Stomach smooth muscle (tissue), 2 donors: ENCODE measurements at regions not wholly inside any gene's neighbourhood (a gene's known extent, or its start where the extent isn't known, plus 50 kb on each side); places are given as distances from the start of the nearest gene placed in this dataset.
"Not testable (repeated sequence)": the region's sequence is repeated elsewhere in the genome, so short reads cannot be mapped to it uniquely, and the experiment has no call there.

ENCODE experiments used
- H3K27ac ChIP-seq: one replicate; pipeline ENCODE4 v1.7.0; 2013; ENCODE audit warnings: mild to moderate bottlenecking, low read length, inconsistent platforms
- H3K27me3 ChIP-seq, 2 donors: one replicate each; pipeline ENCODE4 v1.7.0; 2013; ENCODE audit warnings: low read length in 2 of 2; ENCODE audit not compliant: insufficient read depth in 2 of 2, control insufficient read depth in 1 of 2
- H3K36me3 ChIP-seq, 2 donors: one replicate each; pipeline ENCODE4 v1.7.0; 2013; ENCODE audit warnings: low read length in 2 of 2; ENCODE audit not compliant: control insufficient read depth in 2 of 2, insufficient read depth in 2 of 2
- H3K4me1 ChIP-seq: one replicate; pipeline ENCODE4 v1.7.0; 2013; ENCODE audit warnings: low read length; ENCODE audit not compliant: control insufficient read depth, insufficient read depth
- H3K4me3 ChIP-seq, 2 donors: one replicate each; pipeline ENCODE4 v1.7.0; 2013; ENCODE audit warnings: low read length in 2 of 2
- H3K9ac ChIP-seq, 2 donors: one replicate each; pipeline ENCODE4 v1.7.0; 2013; ENCODE audit warnings: low read length in 2 of 2, mild to moderate bottlenecking in 1 of 2
- H3K9me3 ChIP-seq, 2 donors: one replicate each; pipeline ENCODE4 v1.7.0; 2013; ENCODE audit warnings: low read length in 2 of 2; ENCODE audit not compliant: control insufficient read depth in 2 of 2
- donor health status: healthy.
- donor health status: Pancreatic carcinoma.

GRCh38 chr14:27862684-27863083 lies 903.9 kb upstream of the FOXG1 start:
- Histone ChIP-seq H3K9me3 (no peaks in the 10 kb centered on the region), H3K27me3 (no peaks in the 10 kb centered on the region), H3K36me3 (no peaks in the 10 kb centered on the region), H3K27ac (no peak overlapping the region), H3K4me1 (no peaks in the 10 kb centered on the region), H3K9ac (no peak overlapping the region), H3K4me3 (no peak overlapping the region)

- H3K4me3 ChIP-seq, result no peak overlapping the region
- no peak overlapping the region for H3K27ac ChIP-seq
- no peaks in the 10 kb centered on the region for H3K27me3 ChIP-seq
- H3K9me3 ChIP-seq, result no peaks in the 10 kb centered on the region
- no peak overlapping the region for H3K9ac ChIP-seq
- H3K36me3 ChIP-seq, result no peaks in the 10 kb centered on the region
- no peaks in the 10 kb centered on the region for H3K4me1 ChIP-seq
These were observed 903.4 kb upstream of the FOXG1 start for GRCh38 chr14:27863166-27863565.

- Histone ChIP-seq H3K27ac (no peak overlapping the region), H3K9ac (no peak overlapping the region), H3K4me1 (no peaks in the 10 kb centered on the region), H3K4me3 (no peak overlapping the region), H3K36me3 (no peaks in the 10 kb centered on the region), H3K9me3 (no peaks in the 10 kb centered on the region), H3K27me3 (no peaks in the 10 kb centered on the region)
These were observed 885.5 kb upstream of the FOXG1 start for GRCh38 chr14:27881063-27881462.

GRCh38 chr14:27881646-27882045 lies 884.9 kb upstream of the FOXG1 start:
- Histone ChIP-seq H3K9me3 (no peaks in the 10 kb centered on the region), H3K4me3 (no peak overlapping the region), H3K36me3 (no peaks in the 10 kb centered on the region), H3K27ac (no peak overlapping the region), H3K27me3 (no peaks in the 10 kb centered on the region), H3K4me1 (no peaks in the 10 kb centered on the region), H3K9ac (no peak overlapping the region)

GRCh38 chr14:27886256-27886655 lies 880.3 kb upstream of the FOXG1 start:
- H3K9me3 ChIP-seq, result no peaks in the 10 kb centered on the region
- no peak overlapping the region for H3K4me3 ChIP-seq
- H3K27ac ChIP-seq, result no peak overlapping the region
- H3K9ac ChIP-seq, result no peak overlapping the region
- no peaks in the 10 kb centered on the region for H3K4me1 ChIP-seq
- no peaks in the 10 kb centered on the region for H3K36me3 ChIP-seq
- H3K27me3 ChIP-seq, result no peaks in the 10 kb centered on the region

GRCh38 chr14:27890259-27890658 lies 876.3 kb upstream of the FOXG1 start:
- Histone ChIP-seq H3K9me3 (no peaks in the 10 kb centered on the region), H3K27me3 (no peaks in the 10 kb centered on the region), H3K27ac (no peak overlapping the region), H3K4me3 (no peak overlapping the region), H3K36me3 (no peaks in the 10 kb centered on the region), H3K4me1 (no peaks in the 10 kb centered on the region), H3K9ac (no peak overlapping the region)

GRCh38 chr14:27908484-27908883 lies 858.1 kb upstream of the FOXG1 start:
- H3K9me3 ChIP-seq, H3K4me1 ChIP-seq, H3K9ac ChIP-seq, H3K36me3 ChIP-seq, H3K4me3 ChIP-seq, H3K27me3 ChIP-seq, H3K27ac ChIP-seq: not testable (repeated sequence)

GRCh38 chr14:27916326-27916725 lies 850.3 kb upstream of the FOXG1 start:
- Histone ChIP-seq H3K4me3 (no peak overlapping the region), H3K27me3 (no peaks in the 10 kb centered on the region), H3K36me3 (no peaks in the 10 kb centered on the region), H3K4me1 (no peaks in the 10 kb centered on the region), H3K9me3 (no peaks in the 10 kb centered on the region), H3K27ac (no peak overlapping the region), H3K9ac (no peak overlapping the region)

GRCh38 chr14:27917896-27918295 lies 848.7 kb upstream of the FOXG1 start:
- no peak overlapping the region for H3K9ac ChIP-seq
- no peaks in the 10 kb centered on the region for H3K9me3 ChIP-seq
- H3K4me3 ChIP-seq, result no peak overlapping the region
- H3K27ac ChIP-seq, result no peak overlapping the region
- H3K36me3 ChIP-seq, result no peaks in the 10 kb centered on the region
- H3K4me1 ChIP-seq, result no peaks in the 10 kb centered on the region
- no peaks in the 10 kb centered on the region for H3K27me3 ChIP-seq

- Histone ChIP-seq H3K9ac (no peak overlapping the region), H3K4me1 (no peaks in the 10 kb centered on the region), H3K27ac (no peak overlapping the region), H3K36me3 (no peaks in the 10 kb centered on the region), H3K4me3 (no peak overlapping the region), H3K27me3 (no peaks in the 10 kb centered on the region), H3K9me3 (peaks cover 2 to 4% of the 10 kb centered on the region in 2 donors)
These were observed 839.1 kb upstream of the FOXG1 start for GRCh38 chr14:27927519-27927918.

GRCh38 chr14:27929797-27930347 lies 836.7 kb upstream of the FOXG1 start:
- Histone ChIP-seq H3K27me3 (no peaks in the 10 kb centered on the region), H3K4me3 (no peak overlapping the region), H3K4me1 (no peaks in the 10 kb centered on the region)

More at GRCh38 chr14:27929797-27930347, 836.7 kb upstream of the FOXG1 start:
- no peaks in the 10 kb centered on the region for H3K36me3 ChIP-seq
- no peak overlapping the region for H3K9ac ChIP-seq
- no peaks in the 10 kb centered on the region for H3K9me3 ChIP-seq
- H3K27ac ChIP-seq, result no peak overlapping the region
